Liver (tissue), 8 donors: ENCODE measurements at regions not wholly inside any gene's neighbourhood (a gene's known extent, or its start where the extent isn't known, plus 50 kb on each side); places are given as distances from the start of the nearest gene placed in this dataset.

ENCODE experiments used
- DNase-seq: peaks from one replicate; pipeline ENCODE4 v3.0.0-alpha.2; 2017; ENCODE audit warnings: low spot score
- H3K27ac ChIP-seq, 2 donors: one replicate each; pipeline ENCODE4 v1.7.0; 2013; ENCODE audit warnings: inconsistent platforms in 2 of 2, low read length in 2 of 2, control low read depth in 1 of 2, low read depth in 1 of 2, mild to moderate bottlenecking in 1 of 2
- H3K27me3 ChIP-seq, 4 donors: one replicate each; pipeline versions ENCODE4 v1.6.1 to v1.7.0; 2013; ENCODE audit warnings: low read length in 3 of 4, inconsistent platforms in 1 of 4, mild to moderate bottlenecking in 1 of 4, moderate library complexity in 1 of 4; ENCODE audit not compliant: control insufficient read depth in 4 of 4, insufficient read depth in 4 of 4
- H3K36me3 ChIP-seq, 4 donors: one replicate each; pipeline versions ENCODE4 v1.6.1 to v1.7.0; 2013; ENCODE audit warnings: low read length in 3 of 4, mild to moderate bottlenecking in 3 of 4, low read depth in 1 of 4, moderate library complexity in 1 of 4; ENCODE audit not compliant: control insufficient read depth in 4 of 4, insufficient read depth in 3 of 4
- H3K4me1 ChIP-seq, 4 donors: one replicate each; pipeline versions ENCODE4 v1.6.1 to v1.7.0; 2013; ENCODE audit warnings: low read length in 3 of 4, mild to moderate bottlenecking in 3 of 4, moderate library complexity in 1 of 4; ENCODE audit not compliant: control insufficient read depth in 4 of 4, insufficient read depth in 4 of 4
- H3K4me3 ChIP-seq, 3 donors: one replicate each; pipeline versions ENCODE4 v1.6.1 to v1.7.0; 2013; ENCODE audit warnings: low read length in 3 of 3, control low read depth in 1 of 3, low read depth in 1 of 3, mild to moderate bottlenecking in 1 of 3
- H3K9ac ChIP-seq, 2 donors: one replicate each; pipeline ENCODE4 v1.7.0; 2013; ENCODE audit warnings: low read length in 2 of 2, mild to moderate bottlenecking in 2 of 2, moderate library complexity in 2 of 2, control low read depth in 1 of 2, low read depth in 1 of 2
- H3K9me3 ChIP-seq, 4 donors: one replicate each; pipeline versions ENCODE4 v1.6.1 to v1.7.0; 2013; ENCODE audit warnings: low read length in 3 of 4; ENCODE audit not compliant: control insufficient read depth in 4 of 4
- ATF3 ChIP-seq: IDR thresholded peaks from 2 replicates; pipeline ENCODE4 v1.6.1; 2016; ENCODE audit warnings: antibody characterized with exemption
- EGR1 ChIP-seq, 2 donors: IDR thresholded peaks; 2 replicates each; pipeline ENCODE4 v1.6.1; 2016 to 2018; ENCODE audit warnings: antibody characterized with exemption in 2 of 2, low read depth in 2 of 2
- FOXA1 ChIP-seq: IDR thresholded peaks from 2 replicates; pipeline ENCODE4 v1.6.1; 2016; ENCODE audit warnings: antibody characterized with exemption
- FOXA2 ChIP-seq: IDR thresholded peaks from 2 replicates; pipeline ENCODE4 v1.6.1; 2016; ENCODE audit warnings: antibody characterized with exemption
- GABPA ChIP-seq, 2 donors: IDR thresholded peaks in 1 of 2; conservative IDR thresholded peaks in 1 of 2; 2 replicates each; pipeline ENCODE4 v1.6.1; 2016; ENCODE audit warnings: antibody characterized with exemption in 2 of 2, mild to moderate bottlenecking in 1 of 2, moderate library complexity in 1 of 2
- HNF4A ChIP-seq, 2 donors: conservative IDR thresholded peaks; 2 replicates each; pipeline ENCODE4 v1.6.1; 2016; ENCODE audit warnings: antibody characterized with exemption in 2 of 2, mild to moderate bottlenecking in 2 of 2
- HNF4G ChIP-seq: IDR thresholded peaks from 2 replicates; pipeline ENCODE4 v1.6.1; 2016; ENCODE audit warnings: antibody characterized with exemption
- JUND ChIP-seq, 2 donors: IDR thresholded peaks; 2 replicates each; pipeline ENCODE4 v1.6.1; 2016; ENCODE audit warnings: antibody characterized with exemption in 2 of 2
- MAX ChIP-seq: IDR thresholded peaks from 2 replicates; pipeline ENCODE4 v1.6.1; 2016; ENCODE audit warnings: antibody characterized with exemption
- NR2F2 ChIP-seq: IDR thresholded peaks from 2 replicates; pipeline ENCODE4 v1.6.1; 2016; ENCODE audit warnings: antibody characterized with exemption
- RAD21 ChIP-seq, 2 donors: IDR thresholded peaks; 2 replicates each; pipeline ENCODE4 v1.6.1; 2016; ENCODE audit warnings: antibody characterized with exemption in 2 of 2, mild to moderate bottlenecking in 2 of 2
- REST ChIP-seq: IDR thresholded peaks from 2 replicates; pipeline ENCODE4 v1.6.1; 2016; ENCODE audit warnings: antibody characterized with exemption, mild to moderate bottlenecking
- SP1 ChIP-seq: IDR thresholded peaks from 2 replicates; pipeline ENCODE4 v1.6.1; 2018; ENCODE audit warnings: antibody characterized with exemption, mild to moderate bottlenecking
- TAF1 ChIP-seq: conservative IDR thresholded peaks from 2 replicates; pipeline ENCODE4 v1.6.1; 2016; ENCODE audit warnings: antibody characterized with exemption, mild to moderate bottlenecking
- YY1 ChIP-seq: IDR thresholded peaks from 2 replicates; pipeline ENCODE4 v1.6.1; 2016; ENCODE audit warnings: antibody characterized with exemption, mild to moderate bottlenecking
- ZBTB33 ChIP-seq: IDR thresholded peaks from 2 replicates; pipeline ENCODE4 v1.6.1; 2016; ENCODE audit warnings: antibody characterized with exemption
- WGBS: extraction: QIAGEN DNeasy Blood & Tissue Kit; methylation state at CpG from one replicate; pipeline ENCODE4 v1.1.7; 2013; 5-methylcytosine and 5-hydroxymethylcytosine counted together
- TF ChIP-seq, protein P1 (sequence below): fragments of 150-350 bp; IDR thresholded peaks from 2 replicates; pipeline ENCODE4 v1.5.1; 2017; ENCODE audit warnings: improper control_type of control experiment, low read depth, low read length; ENCODE audit not compliant: missing input control
- donor health status: healthy.
- donor health status: healthy.
- donor health status: healthy.
- donor health status: healthy.
- donor health status: healthy.

- H3K9me3 ChIP-seq, result no peaks in the 10 kb centered on the region
- H3K27me3 ChIP-seq, result peaks cover 0 to 3% (median 0%) of the 10 kb centered on the region in 4 donors
- no peak overlapping the region for H3K27ac ChIP-seq
- peak; percentile 68 for DNase-seq
- no peaks in the 10 kb centered on the region for H3K4me1 ChIP-seq
- peak; percentile 52 to 73 for TF ChIP-seq RAD21 (IDR thresholded peaks at IDR 0.05)
- TF ChIP-seq, protein P1, sequence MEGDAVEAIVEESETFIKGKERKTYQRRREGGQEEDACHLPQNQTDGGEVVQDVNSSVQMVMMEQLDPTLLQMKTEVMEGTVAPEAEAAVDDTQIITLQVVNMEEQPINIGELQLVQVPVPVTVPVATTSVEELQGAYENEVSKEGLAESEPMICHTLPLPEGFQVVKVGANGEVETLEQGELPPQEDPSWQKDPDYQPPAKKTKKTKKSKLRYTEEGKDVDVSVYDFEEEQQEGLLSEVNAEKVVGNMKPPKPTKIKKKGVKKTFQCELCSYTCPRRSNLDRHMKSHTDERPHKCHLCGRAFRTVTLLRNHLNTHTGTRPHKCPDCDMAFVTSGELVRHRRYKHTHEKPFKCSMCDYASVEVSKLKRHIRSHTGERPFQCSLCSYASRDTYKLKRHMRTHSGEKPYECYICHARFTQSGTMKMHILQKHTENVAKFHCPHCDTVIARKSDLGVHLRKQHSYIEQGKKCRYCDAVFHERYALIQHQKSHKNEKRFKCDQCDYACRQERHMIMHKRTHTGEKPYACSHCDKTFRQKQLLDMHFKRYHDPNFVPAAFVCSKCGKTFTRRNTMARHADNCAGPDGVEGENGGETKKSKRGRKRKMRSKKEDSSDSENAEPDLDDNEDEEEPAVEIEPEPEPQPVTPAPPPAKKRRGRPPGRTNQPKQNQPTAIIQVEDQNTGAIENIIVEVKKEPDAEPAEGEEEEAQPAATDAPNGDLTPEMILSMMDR, result peak; percentile 67
- no peak for TF ChIP-seq JUND (IDR thresholded peaks at IDR 0.05)
- H3K9ac ChIP-seq, result no peak overlapping the region
- no peaks in the 10 kb centered on the region for H3K36me3 ChIP-seq
- H3K4me3 ChIP-seq, result no peak overlapping the region
- WGBS, result 44% methylated on average over 11 of the region's 11 CpGs
Observed at GRCh38 chr3:157606011-157606851, 103.0 kb upstream of the VEPH1 start.

DNA sequence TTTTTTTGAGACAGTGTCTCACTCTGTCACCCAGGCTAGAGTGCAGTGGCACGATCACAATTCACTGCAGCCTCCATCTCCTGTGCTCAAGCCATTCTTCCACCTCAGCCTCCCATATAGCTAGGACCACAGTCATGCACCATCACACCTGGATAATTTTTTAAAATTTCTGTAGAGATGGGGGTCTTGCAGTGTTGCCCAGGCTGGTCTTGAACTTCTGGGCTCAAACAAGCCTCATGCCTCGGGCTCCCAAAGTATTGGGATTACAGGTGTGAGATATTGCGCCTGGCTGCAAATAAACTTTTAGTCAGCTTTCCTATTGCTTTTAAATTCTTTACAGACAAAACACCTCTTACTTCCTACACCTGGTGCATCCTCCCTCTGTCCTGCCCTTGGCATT is 102.1 kb upstream of the VEPH1 start:
- no peaks in the 10 kb centered on the region for H3K9me3 ChIP-seq
- H3K4me1 ChIP-seq, result no peaks in the 10 kb centered on the region
- no peak for TF ChIP-seq HNF4A (conservative IDR thresholded peaks at IDR 0.05)
- TF ChIP-seq GABPA (IDR thresholded peaks at IDR 0.05 in 1 of 2, conservative IDR thresholded peaks at IDR 0.05 in 1 of 2), result no peak
- no peak for TF ChIP-seq TAF1
- TF ChIP-seq RAD21 (IDR thresholded peaks at IDR 0.05), result no peak
- TF ChIP-seq ZBTB33, result no peak
- TF ChIP-seq NR2F2, result no peak
- no peak for TF ChIP-seq FOXA2
- TF ChIP-seq JUND (IDR thresholded peaks at IDR 0.05), result no peak
- no peak for TF ChIP-seq SP1
- TF ChIP-seq MAX, result no peak
- TF ChIP-seq YY1, result no peak
- TF ChIP-seq REST, result no peak
- no peak for TF ChIP-seq HNF4G
- TF ChIP-seq FOXA1, result no peak
- TF ChIP-seq, protein P1, result no peak
- no peak for TF ChIP-seq ATF3
- TF ChIP-seq EGR1 (IDR thresholded peaks at IDR 0.05; ENCODE audit: low read depth in 2 of 2), result no peak
- H3K27me3 ChIP-seq, result peaks cover 0 to 3% (median 0%) of the 10 kb centered on the region in 4 donors
- H3K36me3 ChIP-seq, result no peaks in the 10 kb centered on the region
- DNase-seq, result no peak
- 77% methylated on average over 3 of the region's 3 CpGs for whole genome bisulfite sequencing
- no peak overlapping the region for H3K9ac ChIP-seq
- no peak overlapping the region for H3K4me3 ChIP-seq
- H3K27ac ChIP-seq, result no peak overlapping the region
